HFFc6 (cell line): ENCODE measurements at regions not wholly inside any gene's neighbourhood (a gene's known extent, or its start where the extent isn't known, plus 50 kb on each side); places are given as distances from the start of the nearest gene placed in this dataset.

Source experiments
- DNase-seq: peaks from one replicate; pipeline ENCODE4 v3.0.0-alpha.2; 2018
- H3K27ac Mint-ChIP-seq: 2 replicates; pipeline ENCODE4 v1.8.0; 2020; ENCODE audit warnings: mild to moderate bottlenecking, mixed read lengths
- H3K27me3 Mint-ChIP-seq: 2 replicates; pipeline ENCODE4 v1.8.0; 2021; ENCODE audit warnings: mild to moderate bottlenecking, moderate library complexity, mixed read lengths; ENCODE audit not compliant: insufficient read depth
- H3K36me3 Mint-ChIP-seq: 2 replicates; pipeline ENCODE4 v1.8.0; 2021; ENCODE audit warnings: low read depth, mixed read lengths
- H3K4me1 Mint-ChIP-seq: 2 replicates; pipeline ENCODE4 v1.8.0; 2020; ENCODE audit warnings: low read depth, mixed read lengths
- H3K4me3 Mint-ChIP-seq: 2 replicates; pipeline ENCODE4 v1.8.0; 2020; ENCODE audit warnings: mild to moderate bottlenecking, moderate library complexity, mixed read lengths
- H3K9me3 Mint-ChIP-seq: 2 replicates; pipeline ENCODE4 v1.8.0; 2020; ENCODE audit warnings: mild to moderate bottlenecking, mixed read lengths
- TF ChIP-seq, protein P1 (sequence below): fragments of 200-600 bp; sonication (generic); IDR thresholded peaks from 2 replicates; pipeline ENCODE4 v1.5.0; 2021; ENCODE audit warnings: antibody characterized with exemption, mild to moderate bottlenecking

DNA sequence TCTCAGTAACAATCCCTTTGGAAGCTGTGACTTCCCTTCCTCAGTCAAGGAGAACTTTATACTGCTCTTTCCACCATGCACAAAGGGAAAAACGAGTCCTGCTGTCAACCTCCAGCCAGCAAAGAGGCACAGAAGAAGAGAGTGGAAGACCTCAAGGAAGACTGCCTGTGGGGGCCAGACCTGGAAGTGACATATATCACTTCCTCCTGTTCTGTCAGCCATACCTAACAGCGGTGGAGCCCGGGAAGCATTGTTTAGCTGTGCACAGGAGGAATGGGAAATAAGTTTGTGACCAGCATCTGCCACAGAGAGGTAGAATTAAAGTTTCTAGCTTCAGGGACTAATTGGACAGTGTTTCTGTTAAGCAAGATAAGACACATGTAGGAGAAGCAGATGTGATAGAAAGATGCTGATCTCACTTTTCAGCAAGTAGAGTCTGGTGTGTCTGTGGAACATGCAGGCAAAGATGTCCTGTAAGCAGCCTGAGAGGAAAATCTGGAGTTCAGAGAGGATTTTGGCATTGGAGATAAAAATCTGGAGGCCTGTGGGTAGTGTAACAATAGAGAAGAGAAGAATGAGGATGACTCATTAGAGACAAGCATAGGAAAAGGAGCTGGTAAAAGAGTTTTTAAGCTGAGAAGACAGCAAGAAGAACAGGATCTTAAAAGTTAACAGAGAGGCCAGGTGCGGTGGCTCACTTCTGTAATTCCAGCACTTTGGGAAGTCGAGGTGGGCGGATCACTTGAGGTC is 141.6 kb upstream of the CPSF6 start:
- Mint-ChIP-seq H3K27ac (no peak overlapping the region), H3K36me3 (no peaks in the 10 kb centered on the region), H3K4me1 (peaks cover 5% of the 10 kb centered on the region; the same call in 1 of the 2 replicates), H3K4me3 (no peak overlapping the region), H3K27me3 (peaks cover 11% of the 10 kb centered on the region), H3K9me3 (no peaks in the 10 kb centered on the region)
- peak; percentile 8 for DNase-seq
- TF ChIP-seq, protein P1, sequence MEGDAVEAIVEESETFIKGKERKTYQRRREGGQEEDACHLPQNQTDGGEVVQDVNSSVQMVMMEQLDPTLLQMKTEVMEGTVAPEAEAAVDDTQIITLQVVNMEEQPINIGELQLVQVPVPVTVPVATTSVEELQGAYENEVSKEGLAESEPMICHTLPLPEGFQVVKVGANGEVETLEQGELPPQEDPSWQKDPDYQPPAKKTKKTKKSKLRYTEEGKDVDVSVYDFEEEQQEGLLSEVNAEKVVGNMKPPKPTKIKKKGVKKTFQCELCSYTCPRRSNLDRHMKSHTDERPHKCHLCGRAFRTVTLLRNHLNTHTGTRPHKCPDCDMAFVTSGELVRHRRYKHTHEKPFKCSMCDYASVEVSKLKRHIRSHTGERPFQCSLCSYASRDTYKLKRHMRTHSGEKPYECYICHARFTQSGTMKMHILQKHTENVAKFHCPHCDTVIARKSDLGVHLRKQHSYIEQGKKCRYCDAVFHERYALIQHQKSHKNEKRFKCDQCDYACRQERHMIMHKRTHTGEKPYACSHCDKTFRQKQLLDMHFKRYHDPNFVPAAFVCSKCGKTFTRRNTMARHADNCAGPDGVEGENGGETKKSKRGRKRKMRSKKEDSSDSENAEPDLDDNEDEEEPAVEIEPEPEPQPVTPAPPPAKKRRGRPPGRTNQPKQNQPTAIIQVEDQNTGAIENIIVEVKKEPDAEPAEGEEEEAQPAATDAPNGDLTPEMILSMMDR: no peak

DNA sequence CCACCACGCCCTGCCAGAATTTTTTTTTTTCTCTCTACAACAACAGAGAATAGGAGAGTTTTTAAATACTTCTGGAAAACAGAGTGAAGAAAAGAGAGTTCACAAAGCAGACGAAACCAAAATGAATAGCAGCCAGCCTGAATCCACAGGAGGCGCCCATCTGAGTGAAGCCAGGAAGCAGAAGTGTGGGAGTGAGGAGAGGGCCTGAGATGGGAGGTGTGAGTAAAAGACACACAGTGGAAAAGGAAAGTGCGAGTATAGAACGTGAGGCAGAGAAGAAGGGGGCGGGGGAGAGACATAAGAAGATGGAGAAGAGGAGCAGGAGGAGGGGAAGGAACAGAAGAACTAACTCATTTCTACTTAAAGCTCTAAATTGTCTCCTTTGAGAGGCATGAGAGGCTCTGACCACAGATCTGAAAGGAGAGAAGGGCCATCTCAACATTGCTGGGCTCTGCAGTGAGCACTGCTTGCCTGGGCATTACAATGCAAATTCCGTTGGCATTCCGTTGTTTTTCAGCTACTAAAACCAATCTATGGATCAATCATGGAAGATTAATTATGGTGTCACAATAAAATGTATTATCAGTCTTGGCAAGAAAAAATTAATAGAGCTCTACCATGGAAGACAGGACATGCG is 140.1 kb upstream of the CPSF6 start:
- H3K9me3 Mint-ChIP-seq: no peaks in the 10 kb centered on the region
- H3K27ac Mint-ChIP-seq: no peak overlapping the region
- H3K27me3 Mint-ChIP-seq: peaks cover 14% of the 10 kb centered on the region
- peaks cover 5% of the 10 kb centered on the region; the same call in 1 of the 2 replicates for H3K4me1 Mint-ChIP-seq
- DNase-seq: no peak
- no peaks in the 10 kb centered on the region for H3K36me3 Mint-ChIP-seq
- TF ChIP-seq, protein P1: no peak
- H3K4me3 Mint-ChIP-seq: no peak overlapping the region

DNA sequence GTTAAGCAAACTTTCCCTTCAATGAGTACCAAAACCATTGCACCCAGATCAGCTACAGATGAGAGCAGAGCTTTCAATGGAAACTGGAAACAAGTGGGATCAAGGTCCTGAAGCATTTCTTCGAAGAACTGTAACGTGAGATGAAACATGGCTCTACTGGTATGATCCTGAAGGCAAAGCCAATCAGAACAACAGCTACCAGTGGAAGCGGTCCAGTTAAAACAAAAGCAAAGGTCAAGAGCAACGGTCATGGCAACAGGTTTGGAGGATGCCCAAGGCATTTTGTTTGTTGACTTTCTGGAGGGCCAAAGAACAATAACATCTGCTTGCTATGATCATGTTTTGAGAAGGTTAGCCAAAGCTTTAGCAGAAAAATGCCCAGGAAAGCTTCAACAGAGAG is 137.9 kb upstream of the CPSF6 start:
- H3K27me3 Mint-ChIP-seq: peaks cover 18% of the 10 kb centered on the region
- H3K27ac Mint-ChIP-seq: no peak overlapping the region
- DNase-seq: no peak
- no peak overlapping the region for H3K4me3 Mint-ChIP-seq
- TF ChIP-seq, protein P1: no peak
- H3K4me1 Mint-ChIP-seq: peaks cover 5% of the 10 kb centered on the region; the same call in 1 of the 2 replicates
- no peaks in the 10 kb centered on the region for H3K9me3 Mint-ChIP-seq
- no peaks in the 10 kb centered on the region for H3K36me3 Mint-ChIP-seq

DNA sequence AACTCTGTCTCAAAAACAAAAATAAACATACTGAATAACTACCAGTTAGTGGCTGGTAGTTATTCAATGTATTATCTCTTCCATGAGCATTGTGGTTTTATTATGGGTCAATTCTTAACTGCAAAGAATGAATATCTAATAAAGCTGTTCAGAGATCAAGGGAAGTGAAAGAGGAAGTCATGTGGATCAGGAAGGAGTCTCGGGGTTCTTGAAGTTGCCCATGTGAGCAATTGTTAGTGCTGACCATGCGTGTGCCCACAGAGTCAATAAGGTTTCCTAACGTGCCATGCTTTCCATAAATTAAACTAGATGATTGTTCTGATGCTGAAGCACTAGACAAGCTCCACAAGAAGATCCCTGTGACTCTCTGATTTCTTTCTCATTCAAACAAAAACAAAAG is 136.5 kb upstream of the CPSF6 start:
- H3K9me3 Mint-ChIP-seq: no peaks in the 10 kb centered on the region
- H3K4me3 Mint-ChIP-seq: no peak overlapping the region
- peaks cover 20% of the 10 kb centered on the region for H3K27me3 Mint-ChIP-seq
- no peak for DNase-seq
- peaks cover 5% of the 10 kb centered on the region; the same call in 1 of the 2 replicates for H3K4me1 Mint-ChIP-seq
- H3K36me3 Mint-ChIP-seq: no peaks in the 10 kb centered on the region
- TF ChIP-seq, protein P1: no peak
- no peak overlapping the region for H3K27ac Mint-ChIP-seq

DNA sequence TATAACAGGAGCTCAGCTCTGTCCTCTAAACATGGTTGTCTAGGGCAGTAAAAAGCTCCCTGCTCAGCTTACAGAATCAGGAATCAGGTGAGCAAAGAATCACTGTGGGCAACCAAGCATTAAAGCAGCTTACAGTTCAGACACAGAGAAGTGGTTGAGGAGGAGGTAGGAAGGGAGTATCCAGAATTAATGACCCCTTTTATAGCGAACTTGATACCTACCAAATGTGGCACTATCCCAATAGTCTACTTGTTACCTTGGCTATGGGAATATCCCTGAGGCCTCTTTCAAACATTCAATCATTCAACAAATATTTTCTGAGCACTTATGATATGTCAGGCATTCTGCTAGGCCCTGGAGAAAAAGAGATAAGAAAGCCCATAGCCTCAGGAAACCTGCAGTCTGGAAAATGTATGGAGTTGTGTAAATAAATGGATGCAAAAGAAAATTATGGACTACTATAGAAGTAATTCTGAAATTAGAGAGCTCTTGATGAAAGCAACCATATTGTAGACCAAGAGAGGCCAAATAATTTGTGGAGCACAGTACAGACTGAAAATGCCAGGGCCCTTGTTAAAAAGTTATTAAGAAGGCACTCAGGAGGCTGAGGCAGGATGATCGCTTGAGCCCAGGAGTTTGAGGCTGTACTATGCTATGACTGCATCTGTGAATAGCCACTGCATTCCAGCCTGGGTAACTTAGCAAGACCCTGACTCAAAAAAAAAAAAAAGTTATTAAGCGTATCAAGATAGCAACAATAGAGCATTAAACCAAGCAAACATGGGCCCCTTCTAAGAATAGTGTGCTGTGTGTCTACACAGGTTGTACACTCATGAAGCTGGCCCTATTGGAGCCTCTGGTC is 134.0 kb upstream of the CPSF6 start:
- no peak for DNase-seq
- no peaks in the 10 kb centered on the region for H3K36me3 Mint-ChIP-seq
- no peak overlapping the region for H3K27ac Mint-ChIP-seq
- TF ChIP-seq, protein P1: no peak
- peaks cover 5% of the 10 kb centered on the region; the same call in 1 of the 2 replicates for H3K4me1 Mint-ChIP-seq
- no peak overlapping the region for H3K4me3 Mint-ChIP-seq
- H3K9me3 Mint-ChIP-seq: no peaks in the 10 kb centered on the region
- H3K27me3 Mint-ChIP-seq: peaks cover 28% of the 10 kb centered on the region
